Subcutaneous abdominal adipose tissue (tissue), 5 donors: ENCODE measurements at regions not wholly inside any gene's neighbourhood (a gene's known extent, or its start where the extent isn't known, plus 50 kb on each side); places are given as distances from the start of the nearest gene placed in this dataset.

Experiments
- H3K27ac ChIP-seq: one replicate; pipeline ENCODE4 v1.7.0; 2013; ENCODE audit warnings: low read depth, mild to moderate bottlenecking, inconsistent platforms, low read length, moderate library complexity
- H3K27me3 ChIP-seq, 5 donors: one replicate each; pipeline ENCODE4 v1.7.0; 2013; ENCODE audit warnings: low read length in 5 of 5, inconsistent platforms in 1 of 5; ENCODE audit not compliant: control insufficient read depth in 5 of 5, insufficient read depth in 4 of 5
- H3K36me3 ChIP-seq, 5 donors: one replicate each; pipeline ENCODE4 v1.7.0; 2013; ENCODE audit warnings: low read length in 5 of 5; ENCODE audit not compliant: control insufficient read depth in 5 of 5, insufficient read depth in 5 of 5
- H3K4me1 ChIP-seq, 5 donors: one replicate each; pipeline ENCODE4 v1.7.0; 2013; ENCODE audit warnings: low read length in 5 of 5, mild to moderate bottlenecking in 3 of 5, moderate library complexity in 1 of 5; ENCODE audit not compliant: control insufficient read depth in 5 of 5, insufficient read depth in 5 of 5
- H3K4me3 ChIP-seq, 5 donors: one replicate each; pipeline ENCODE4 v1.7.0; 2013; ENCODE audit warnings: low read length in 5 of 5, low read depth in 1 of 5
- H3K9ac ChIP-seq, 5 donors: one replicate each; pipeline ENCODE4 v1.7.0; 2013; ENCODE audit warnings: low read length in 5 of 5, mild to moderate bottlenecking in 4 of 5, moderate library complexity in 3 of 5
- H3K9me3 ChIP-seq, 5 donors: one replicate each; pipeline ENCODE4 v1.7.0; 2013; ENCODE audit warnings: low read length in 5 of 5; ENCODE audit not compliant: control insufficient read depth in 5 of 5
- donor health status: healthy.
- donor health status: healthy.
- donor health status: healthy.
- donor health status: healthy.
- donor health status: healthy.

GRCh38 chr13:85431720-85432119 is 367.5 kb downstream of the SLITRK6 start:
- Histone ChIP-seq H3K27ac (no peak overlapping the region), H3K4me1 (peaks cover 0 to 3% (median 0%) of the 10 kb centered on the region in 5 donors), H3K36me3 (no peaks in the 10 kb centered on the region), H3K4me3 (no peak overlapping the region), H3K27me3 (no peaks in the 10 kb centered on the region), H3K9ac (no peak overlapping the region), H3K9me3 (peaks cover 0 to 10% (median 6%) of the 10 kb centered on the region in 5 donors)

- Histone ChIP-seq H3K9me3 (peaks cover 0 to 10% (median 6%) of the 10 kb centered on the region in 5 donors), H3K27me3 (no peaks in the 10 kb centered on the region), H3K27ac (no peak overlapping the region)
Measured at GRCh38 chr13:85430216-85430794, 368.9 kb downstream of the SLITRK6 start.

GRCh38 chr13:85427416-85427815 is 371.8 kb downstream of the SLITRK6 start:
- peaks cover 0 to 10% (median 6%) of the 10 kb centered on the region in 5 donors for H3K9me3 ChIP-seq
- H3K36me3 ChIP-seq, result no peaks in the 10 kb centered on the region
- no peaks in the 10 kb centered on the region for H3K27me3 ChIP-seq
- no peak overlapping the region for H3K4me3 ChIP-seq
- H3K27ac ChIP-seq, result no peak overlapping the region
- H3K9ac ChIP-seq, result no peak overlapping the region
- H3K4me1 ChIP-seq, result peaks cover 0 to 3% (median 0%) of the 10 kb centered on the region in 5 donors

More at GRCh38 chr13:85430216-85430794, 368.9 kb downstream of the SLITRK6 start:
- Histone ChIP-seq H3K9ac (no peak overlapping the region), H3K4me3 (no peak overlapping the region), H3K36me3 (no peaks in the 10 kb centered on the region), H3K4me1 (peaks cover 0 to 3% (median 0%) of the 10 kb centered on the region in 5 donors)

GRCh38 chr13:85420136-85420535 is 379.1 kb downstream of the SLITRK6 start:
- Histone ChIP-seq H3K9ac (no peak overlapping the region), H3K4me3 (no peak overlapping the region), H3K4me1 (no peaks in the 10 kb centered on the region), H3K27me3 (no peaks in the 10 kb centered on the region), H3K36me3 (no peaks in the 10 kb centered on the region), H3K27ac (no peak overlapping the region), H3K9me3 (no peaks in the 10 kb centered on the region)

- Histone ChIP-seq H3K36me3 (no peaks in the 10 kb centered on the region), H3K27me3 (no peaks in the 10 kb centered on the region), H3K4me3 (no peak overlapping the region), H3K27ac (no peak overlapping the region), H3K9me3 (no peaks in the 10 kb centered on the region), H3K4me1 (no peaks in the 10 kb centered on the region), H3K9ac (no peak overlapping the region)
Measured at GRCh38 chr13:85419611-85420010, 379.6 kb downstream of the SLITRK6 start.

GRCh38 chr13:85417807-85418206 is 381.4 kb downstream of the SLITRK6 start:
- Histone ChIP-seq H3K36me3 (no peaks in the 10 kb centered on the region), H3K4me1 (no peaks in the 10 kb centered on the region), H3K9ac (no peak overlapping the region), H3K27me3 (no peaks in the 10 kb centered on the region), H3K4me3 (no peak overlapping the region), H3K27ac (no peak overlapping the region), H3K9me3 (no peaks in the 10 kb centered on the region)

GRCh38 chr13:85413664-85414063 is 385.6 kb downstream of the SLITRK6 start:
- no peaks in the 10 kb centered on the region for H3K9me3 ChIP-seq
- no peak overlapping the region for H3K4me3 ChIP-seq
- H3K27ac ChIP-seq, result no peak overlapping the region
- H3K27me3 ChIP-seq, result no peaks in the 10 kb centered on the region
- H3K9ac ChIP-seq, result no peak overlapping the region
- H3K4me1 ChIP-seq, result no peaks in the 10 kb centered on the region
- H3K36me3 ChIP-seq, result no peaks in the 10 kb centered on the region

- Histone ChIP-seq H3K27me3 (no peaks in the 10 kb centered on the region), H3K27ac (no peak overlapping the region), H3K9me3 (no peaks in the 10 kb centered on the region), H3K36me3 (no peaks in the 10 kb centered on the region), H3K9ac (no peak overlapping the region), H3K4me1 (no peaks in the 10 kb centered on the region), H3K4me3 (no peak overlapping the region)
Measured at GRCh38 chr13:85412448-85412847, 386.8 kb downstream of the SLITRK6 start.

- Histone ChIP-seq H3K9me3 (no peaks in the 10 kb centered on the region), H3K4me1 (no peaks in the 10 kb centered on the region), H3K27ac (no peak overlapping the region), H3K36me3 (no peaks in the 10 kb centered on the region), H3K27me3 (no peaks in the 10 kb centered on the region), H3K4me3 (no peak overlapping the region), H3K9ac (no peak overlapping the region)
Measured at GRCh38 chr13:85411591-85411990, 387.6 kb downstream of the SLITRK6 start.

- H3K4me1 ChIP-seq, result no peaks in the 10 kb centered on the region
- H3K27me3 ChIP-seq, result no peaks in the 10 kb centered on the region
- no peak overlapping the region for H3K9ac ChIP-seq
- no peaks in the 10 kb centered on the region for H3K9me3 ChIP-seq
- H3K4me3 ChIP-seq, result no peak overlapping the region
- H3K27ac ChIP-seq, result no peak overlapping the region
- no peaks in the 10 kb centered on the region for H3K36me3 ChIP-seq
Measured at GRCh38 chr13:85408415-85408814, 390.8 kb downstream of the SLITRK6 start.
